Daoy (cell line): ENCODE measurements at regions not wholly inside any gene's neighbourhood (a gene's known extent, or its start where the extent isn't known, plus 50 kb on each side); places are given as distances from the start of the nearest gene placed in this dataset.

ENCODE experiments used
- DNase-seq: peaks from one replicate; pipeline ENCODE4 v3.0.0-alpha.2; 2015; ENCODE audit warnings: low read depth

GRCh38 chr14:49240383-49240782 lies 345.8 kb downstream of the RPS29 start:
- DNase-seq: no peak

- no peak for DNase-seq
These were observed 357.6 kb downstream of the RPS29 start for GRCh38 chr14:49228552-49228951.

- DNase-seq: no peak
These were observed 364.9 kb downstream of the RPS29 start for GRCh38 chr14:49221316-49221715.

- no peak for DNase-seq
These were observed 365.7 kb downstream of the RPS29 start for GRCh38 chr14:49220492-49220891.

GRCh38 chr14:49218436-49219092 lies 367.6 kb downstream of the RPS29 start:
- DNase-seq: no peak

GRCh38 chr14:49212721-49213120 lies 373.5 kb downstream of the RPS29 start:
- DNase-seq: no peak

- no peak for DNase-seq
These were observed 376.8 kb downstream of the RPS29 start for GRCh38 chr14:49209416-49209815.

- DNase-seq: no peak
These were observed 379.4 kb downstream of the RPS29 start for GRCh38 chr14:49206828-49207227.

GRCh38 chr14:49203676-49204075 lies 382.5 kb downstream of the RPS29 start:
- no peak for DNase-seq

GRCh38 chr14:49199159-49199558 lies 387.0 kb downstream of the RPS29 start:
- DNase-seq: no peak

- no peak for DNase-seq
These were observed 389.9 kb downstream of the RPS29 start for GRCh38 chr14:49196327-49196726.

GRCh38 chr14:49194067-49194466 lies 392.1 kb downstream of the RPS29 start:
- DNase-seq: no peak

GRCh38 chr14:49193332-49194065 lies 392.7 kb downstream of the RPS29 start:
- no peak for DNase-seq

- DNase-seq: no peak
These were observed 394.8 kb downstream of the RPS29 start for GRCh38 chr14:49191380-49191779.

GRCh38 chr14:49189375-49189774 lies 396.8 kb downstream of the RPS29 start:
- no peak for DNase-seq

- DNase-seq: no peak
These were observed 398.4 kb downstream of the RPS29 start for GRCh38 chr14:49187799-49188198.

- DNase-seq: peak; percentile 23
These were observed 412.3 kb downstream of the RPS29 start for GRCh38 chr14:49173765-49174373.

GRCh38 chr14:49164074-49164473 lies 422.1 kb downstream of the RPS29 start:
- no peak for DNase-seq

GRCh38 chr14:49160983-49161382 lies 425.2 kb downstream of the RPS29 start:
- DNase-seq: no peak

- DNase-seq: no peak
These were observed 427.1 kb downstream of the RPS29 start for GRCh38 chr14:49159081-49159480.

- DNase-seq: no peak
These were observed 446.6 kb downstream of the RPS29 start for GRCh38 chr14:49139593-49139992.

GRCh38 chr14:49134940-49135339 lies 451.2 kb downstream of the RPS29 start:
- no peak for DNase-seq

- no peak for DNase-seq
These were observed 464.9 kb downstream of the RPS29 start for GRCh38 chr14:49121246-49121645.
